ENCODE measurements at regions not wholly inside any gene's neighbourhood (a gene's known extent, or its start where the extent isn't known, plus 50 kb on each side); places are given as distances from the start of the nearest gene placed in this dataset.

- no peak for TF ChIP-seq CTCF (IDR thresholded peaks at IDR 0.05; ENCODE audit: insufficient read depth, low read length, missing control alignments)
- no peak for DNase-seq (ENCODE audit: low read depth, low spot score)
- POLR2A ChIA-PET = no interaction called here
- H3K4me3 ChIP-seq (ENCODE audit: low read depth, low read length) = no peak overlapping the region
- CTCF ChIA-PET = no interaction called here
Measured at GRCh38 chr11:109371444-109372176, 50.4 kb upstream of the C11orf87 start.
